Putamen (tissue), 1 donor: ENCODE measurements at regions not wholly inside any gene's neighbourhood (a gene's known extent, or its start where the extent isn't known, plus 50 kb on each side); places are given as distances from the start of the nearest gene placed in this dataset.

ENCODE experiments used
- DNase-seq: peaks from one replicate; pipeline ENCODE4 v3.0.0-alpha.2; 2016; ENCODE audit warnings: low spot score

- DNase-seq: no peak
Observed at GRCh38 chr19:31223740-31224534, 125.3 kb downstream of the TSHZ3 start.

GRCh38 chr19:31220540-31220939 is 128.7 kb downstream of the TSHZ3 start:
- DNase-seq: no peak

GRCh38 chr19:31214997-31215396 is 134.2 kb downstream of the TSHZ3 start:
- DNase-seq: no peak

GRCh38 chr19:31214086-31214485 is 135.2 kb downstream of the TSHZ3 start:
- no peak for DNase-seq

- DNase-seq: no peak
Observed at GRCh38 chr19:31211088-31211487, 138.1 kb downstream of the TSHZ3 start.

GRCh38 chr19:31205887-31206518 is 143.2 kb downstream of the TSHZ3 start:
- DNase-seq: no peak

- no peak for DNase-seq
Observed at GRCh38 chr19:31204115-31204514, 145.1 kb downstream of the TSHZ3 start.

- no peak for DNase-seq
Observed at GRCh38 chr19:31185261-31185660, 164.0 kb downstream of the TSHZ3 start.

GRCh38 chr19:31181535-31181934 is 167.7 kb downstream of the TSHZ3 start:
- DNase-seq: no peak

- DNase-seq: no peak
Observed at GRCh38 chr19:31180907-31181306, 168.3 kb downstream of the TSHZ3 start.

GRCh38 chr19:31179471-31179852 is 169.8 kb downstream of the TSHZ3 start:
- no peak for DNase-seq

GRCh38 chr19:31178833-31179470 is 170.3 kb downstream of the TSHZ3 start:
- DNase-seq: no peak

GRCh38 chr19:31177246-31177645 is 172.0 kb downstream of the TSHZ3 start:
- DNase-seq: no peak

GRCh38 chr19:31175564-31176348 is 173.5 kb downstream of the TSHZ3 start:
- no peak for DNase-seq

- DNase-seq: no peak
Observed at GRCh38 chr19:31174948-31175347, 174.3 kb downstream of the TSHZ3 start.

GRCh38 chr19:31173991-31174390 is 175.2 kb downstream of the TSHZ3 start:
- no peak for DNase-seq

GRCh38 chr19:31171936-31172335 is 177.3 kb downstream of the TSHZ3 start:
- DNase-seq: no peak

GRCh38 chr19:31170046-31170445 is 179.2 kb downstream of the TSHZ3 start:
- DNase-seq: no peak

- no peak for DNase-seq
Observed at GRCh38 chr19:31168106-31168625, 181.1 kb downstream of the TSHZ3 start.

- no peak for DNase-seq
Observed at GRCh38 chr19:31167690-31168089, 181.5 kb downstream of the TSHZ3 start.

- no peak for DNase-seq
Observed at GRCh38 chr19:31166206-31166605, 183.0 kb downstream of the TSHZ3 start.

GRCh38 chr19:31164791-31165251 is 184.4 kb downstream of the TSHZ3 start:
- no peak for DNase-seq
